GM06990 (cell line): ENCODE measurements at regions not wholly inside any gene's neighbourhood (a gene's known extent, or its start where the extent isn't known, plus 50 kb on each side); places are given as distances from the start of the nearest gene placed in this dataset.

ENCODE experiments used
- DNase-seq: peaks from one replicate; pipeline ENCODE4 v3.0.0-alpha.2; 2011; ENCODE audit not compliant: insufficient read length; ENCODE audit errors: extremely low read depth
- H3K27me3 ChIP-seq: replicated peaks from 2 replicates; pipeline ENCODE4 v1.6.0; 2011; ENCODE audit warnings: low read length; ENCODE audit not compliant: control insufficient read depth, insufficient read depth
- H3K36me3 ChIP-seq: 2 replicates; pipeline ENCODE4 v1.5.1; 2011; ENCODE audit warnings: low read length; ENCODE audit not compliant: control insufficient read depth, insufficient read depth
- H3K4me3 ChIP-seq: replicated peaks from 2 replicates; pipeline ENCODE4 v1.5.1; 2011; ENCODE audit warnings: low read depth, mild to moderate bottlenecking, control low read depth, low read length
- TF ChIP-seq, protein P1 (sequence below): IDR thresholded peaks from 2 replicates; pipeline ENCODE4 v1.5.1; 2011; ENCODE audit warnings: low read length, control low read depth, mild to moderate bottlenecking, inconsistent platforms; ENCODE audit not compliant: insufficient read depth, poor library complexity, severe bottlenecking

GRCh38 chr13:22120646-22121045 is 449.8 kb downstream of the FGF9 start:
- TF ChIP-seq, protein P1, sequence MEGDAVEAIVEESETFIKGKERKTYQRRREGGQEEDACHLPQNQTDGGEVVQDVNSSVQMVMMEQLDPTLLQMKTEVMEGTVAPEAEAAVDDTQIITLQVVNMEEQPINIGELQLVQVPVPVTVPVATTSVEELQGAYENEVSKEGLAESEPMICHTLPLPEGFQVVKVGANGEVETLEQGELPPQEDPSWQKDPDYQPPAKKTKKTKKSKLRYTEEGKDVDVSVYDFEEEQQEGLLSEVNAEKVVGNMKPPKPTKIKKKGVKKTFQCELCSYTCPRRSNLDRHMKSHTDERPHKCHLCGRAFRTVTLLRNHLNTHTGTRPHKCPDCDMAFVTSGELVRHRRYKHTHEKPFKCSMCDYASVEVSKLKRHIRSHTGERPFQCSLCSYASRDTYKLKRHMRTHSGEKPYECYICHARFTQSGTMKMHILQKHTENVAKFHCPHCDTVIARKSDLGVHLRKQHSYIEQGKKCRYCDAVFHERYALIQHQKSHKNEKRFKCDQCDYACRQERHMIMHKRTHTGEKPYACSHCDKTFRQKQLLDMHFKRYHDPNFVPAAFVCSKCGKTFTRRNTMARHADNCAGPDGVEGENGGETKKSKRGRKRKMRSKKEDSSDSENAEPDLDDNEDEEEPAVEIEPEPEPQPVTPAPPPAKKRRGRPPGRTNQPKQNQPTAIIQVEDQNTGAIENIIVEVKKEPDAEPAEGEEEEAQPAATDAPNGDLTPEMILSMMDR: no peak
- Histone ChIP-seq H3K4me3 (no peak overlapping the region), H3K27me3 (no peaks in the 10 kb centered on the region), H3K36me3 (no peaks in the 10 kb centered on the region)
- DNase-seq: no peak

DNA sequence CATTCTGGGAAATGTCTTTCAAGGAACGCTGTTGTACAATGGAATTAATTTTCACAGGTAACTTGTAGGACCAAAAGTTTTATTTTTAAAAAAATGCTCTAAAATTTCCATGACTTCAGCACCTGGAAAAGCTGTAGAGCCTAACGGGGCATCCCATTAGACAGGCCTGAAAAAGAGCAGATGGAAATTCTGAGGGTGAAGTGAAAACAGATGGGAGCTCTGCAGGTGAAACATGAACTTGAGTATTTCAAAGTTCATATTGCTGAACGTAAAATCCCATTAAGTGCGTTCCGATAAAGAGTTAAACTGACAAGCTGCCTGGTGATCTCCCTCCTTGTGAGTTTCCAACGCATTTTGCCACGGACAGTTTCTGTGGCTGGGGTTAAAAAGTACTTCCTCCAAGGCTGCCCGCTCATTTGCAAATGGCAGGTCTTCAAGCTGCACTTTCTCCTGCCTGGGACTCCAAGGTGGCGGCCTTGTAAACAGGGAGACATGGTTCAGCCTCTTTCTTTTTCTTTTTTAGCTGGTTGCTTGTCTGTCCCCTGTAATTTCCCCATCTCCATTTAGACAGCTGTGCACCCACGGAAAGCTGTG is 450.4 kb downstream of the FGF9 start:
- Histone ChIP-seq H3K36me3 (no peaks in the 10 kb centered on the region), H3K4me3 (no peak overlapping the region), H3K27me3 (no peaks in the 10 kb centered on the region)
- no peak for DNase-seq
- TF ChIP-seq, protein P1: no peak

DNA sequence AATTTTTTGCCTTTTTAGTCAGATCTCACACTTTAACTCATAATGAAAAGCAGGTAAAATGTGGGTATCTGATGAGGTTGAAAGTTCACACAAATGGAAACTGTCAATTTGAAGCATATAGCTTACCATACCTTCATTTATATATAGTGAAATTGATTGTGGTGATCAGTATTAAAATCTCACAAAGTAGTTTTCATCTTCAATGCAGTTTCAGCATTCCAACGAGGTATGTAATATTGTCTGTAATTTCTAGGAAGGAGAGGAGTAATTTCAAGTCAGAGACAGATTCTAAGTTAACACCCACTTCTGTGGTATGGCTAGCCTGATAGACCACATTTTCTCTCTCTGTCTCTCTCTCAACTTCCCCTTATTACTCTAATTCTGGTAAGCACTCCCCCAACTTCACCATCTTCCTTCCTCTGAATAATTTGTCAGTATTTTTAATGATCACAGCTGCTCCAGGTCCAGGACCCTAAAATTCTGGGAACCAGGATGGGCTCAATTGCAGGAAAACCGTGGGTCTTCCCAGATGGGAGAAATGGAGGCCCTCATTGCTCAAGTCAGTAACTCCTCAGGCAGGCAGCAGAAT is 455.7 kb downstream of the FGF9 start:
- DNase-seq: no peak

GRCh38 chr13:22127277-22128164 is 456.6 kb downstream of the FGF9 start:
- Histone ChIP-seq H3K27me3 (no peaks in the 10 kb centered on the region), H3K4me3 (no peak overlapping the region), H3K36me3 (no peaks in the 10 kb centered on the region)
- TF ChIP-seq, protein P1: no peak
- DNase-seq: no peak

More for the DNA sequence above, 455.7 kb downstream of the FGF9 start:
- Histone ChIP-seq H3K36me3 (no peaks in the 10 kb centered on the region), H3K4me3 (no peak overlapping the region), H3K27me3 (no peaks in the 10 kb centered on the region)
- TF ChIP-seq, protein P1: no peak

- Histone ChIP-seq H3K36me3 (no peaks in the 10 kb centered on the region), H3K4me3 (no peak overlapping the region), H3K27me3 (no peaks in the 10 kb centered on the region)
- no peak for DNase-seq
- TF ChIP-seq, protein P1: no peak
These were observed 457.9 kb downstream of the FGF9 start for GRCh38 chr13:22128441-22129408.
